GM19452 (cell line): ENCODE measurements at regions not wholly inside any gene's neighbourhood (a gene's known extent, or its start where the extent isn't known, plus 50 kb on each side); places are given as distances from the start of the nearest gene placed in this dataset.
A peak's percentile ranks its signal among the peaks of the same experiment; 100 is the strongest.
"Not testable (repeated sequence)": the region's sequence is repeated elsewhere in the genome, so short reads cannot be mapped to it uniquely, and the experiment has no call there.

Experiments
- ATAC-seq: cut with Tn5 transposase; IDR thresholded peaks from one replicate; pipeline ENCODE4 v1.9.1; 2021; ENCODE audit not compliant: unreplicated experiment

GRCh38 chr13:95388420-95389079 lies 87.3 kb upstream of the ABCC4 start:
- no peak for ATAC-seq

DNA sequence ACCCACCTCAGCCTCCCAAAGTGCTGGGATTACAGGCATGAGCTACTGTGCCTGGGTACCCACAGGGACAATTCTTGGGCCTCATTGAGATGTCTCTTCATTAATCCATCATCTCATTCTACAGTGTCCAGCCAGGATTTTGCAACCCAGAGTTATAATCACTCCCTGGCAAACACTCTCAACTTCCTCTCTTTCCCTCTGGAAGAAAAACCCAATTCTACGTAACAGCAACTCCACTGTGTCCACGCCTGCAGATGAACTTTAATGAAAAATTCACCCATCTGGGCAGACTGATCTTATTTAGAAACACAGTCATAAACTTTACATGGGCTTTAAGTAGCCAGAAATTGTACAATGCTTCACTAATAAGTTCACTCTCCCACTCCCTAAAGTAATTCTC lies 90.1 kb upstream of the ABCC4 start:
- ATAC-seq, result no peak

DNA sequence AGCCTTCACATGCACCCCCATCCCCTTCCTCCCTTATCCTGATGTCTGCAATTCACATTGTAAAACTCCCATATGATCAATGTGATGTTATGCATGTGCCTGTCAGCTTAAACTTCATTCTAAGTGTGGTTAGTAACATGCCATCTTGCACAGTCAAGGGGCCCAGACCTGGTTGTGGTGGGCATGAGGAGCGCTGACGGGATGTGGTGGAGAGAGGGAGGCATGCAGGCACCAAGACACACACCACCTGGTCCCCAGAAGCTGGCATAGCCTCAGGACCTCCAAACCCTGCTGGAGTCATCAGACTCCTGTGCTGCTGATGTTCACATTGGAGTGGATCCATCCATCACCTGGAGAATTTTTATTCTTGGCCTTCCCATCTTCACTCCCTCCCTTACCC lies 90.5 kb upstream of the ABCC4 start:
- ATAC-seq, result no peak

- no peak for ATAC-seq
Measured at GRCh38 chr13:95392597-95392996, 91.3 kb upstream of the ABCC4 start.

- no peak for ATAC-seq
Measured at GRCh38 chr13:95403349-95404140, 102.3 kb upstream of the ABCC4 start.

- peak; percentile 94 for ATAC-seq
Measured at GRCh38 chr13:95404141-95404882, 103.1 kb upstream of the ABCC4 start.

DNA sequence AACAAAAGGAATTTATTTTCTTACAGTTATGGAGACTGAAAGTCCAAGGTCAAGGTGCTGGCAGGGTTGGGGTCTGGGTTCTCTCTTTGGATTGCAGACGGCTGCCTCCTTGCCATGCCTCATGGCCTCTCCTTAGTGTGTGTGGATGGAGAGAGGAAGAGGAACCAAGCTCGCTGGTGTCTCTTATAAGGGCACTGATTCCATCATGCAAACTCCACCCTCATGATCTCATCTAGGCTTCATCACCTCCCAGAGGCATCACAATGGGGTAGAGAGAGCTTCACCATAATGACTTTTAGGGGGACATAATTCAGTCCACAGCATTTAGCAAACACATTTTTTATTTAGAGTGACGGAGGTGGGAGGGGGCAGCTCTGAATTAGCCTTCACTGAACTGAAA lies 104.9 kb upstream of the ABCC4 start:
- no peak for ATAC-seq

- no peak for ATAC-seq
Measured at GRCh38 chr13:95411428-95412040, 110.3 kb upstream of the ABCC4 start.

- ATAC-seq, result no peak
Measured at GRCh38 chr13:95418946-95419345, 117.7 kb upstream of the ABCC4 start.

DNA sequence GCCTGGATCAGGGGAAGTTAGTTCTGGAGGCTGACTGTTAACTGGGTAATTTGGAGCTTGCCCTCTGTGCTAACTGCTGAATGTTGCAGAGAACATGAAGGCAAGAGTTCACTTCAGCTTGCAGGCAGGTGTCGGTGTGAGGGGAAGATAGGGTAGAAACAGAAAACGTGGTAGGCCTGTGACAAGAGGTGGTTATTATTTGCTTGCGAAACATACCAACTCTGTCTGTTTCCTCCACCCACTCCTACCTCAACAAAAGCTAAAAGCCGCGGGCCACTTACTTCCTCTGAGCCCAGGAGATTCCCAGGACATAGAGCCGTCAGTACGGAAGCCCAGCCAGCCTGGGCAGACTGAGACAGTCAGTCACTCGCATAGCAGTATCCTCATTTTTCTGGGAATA lies 119.2 kb upstream of the ABCC4 start:
- ATAC-seq, result no peak

DNA sequence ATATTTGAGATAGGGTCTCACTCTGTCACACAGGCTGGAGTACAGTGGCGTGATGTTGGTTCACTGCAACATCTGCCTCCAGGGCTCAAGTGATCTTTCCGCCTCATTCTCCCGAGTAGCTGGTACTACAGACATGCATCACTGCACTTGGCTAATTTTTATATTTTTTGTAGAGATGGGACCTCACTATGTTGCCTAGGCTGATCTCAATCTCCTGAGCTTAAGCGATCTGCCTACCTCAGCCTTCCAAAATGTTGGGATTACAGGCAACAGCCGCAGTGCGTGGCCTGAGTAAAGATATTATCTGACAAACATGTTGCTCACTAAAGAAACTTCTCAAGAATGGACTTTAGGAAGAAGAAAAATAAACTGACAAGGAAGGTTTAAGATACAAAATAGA lies 125.4 kb upstream of the ABCC4 start:
- ATAC-seq, result no peak

- ATAC-seq, result not testable (repeated sequence)
Measured at GRCh38 chr13:95430525-95430924, 122.0 kb upstream of the CLDN10 start.

DNA sequence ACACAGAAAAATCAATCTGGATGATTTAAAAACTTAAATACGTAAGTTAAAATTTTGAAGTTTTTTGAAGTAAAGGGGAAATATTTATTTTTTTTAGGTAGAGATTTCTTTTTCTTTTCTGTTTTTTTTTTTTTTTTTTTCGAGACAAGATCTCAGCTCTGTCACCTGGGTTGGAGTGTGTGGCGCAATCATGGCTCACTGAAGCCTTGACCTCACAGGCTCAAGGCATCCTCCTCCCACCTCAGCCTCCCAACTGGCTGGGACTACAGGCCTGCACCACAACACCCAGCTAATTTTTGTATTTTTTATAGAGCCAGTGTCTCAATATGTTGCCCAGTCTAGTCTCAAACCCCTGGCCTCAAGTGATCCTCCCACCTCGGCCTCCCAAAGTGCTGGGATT lies 120.4 kb upstream of the CLDN10 start:
- no peak for ATAC-seq

DNA sequence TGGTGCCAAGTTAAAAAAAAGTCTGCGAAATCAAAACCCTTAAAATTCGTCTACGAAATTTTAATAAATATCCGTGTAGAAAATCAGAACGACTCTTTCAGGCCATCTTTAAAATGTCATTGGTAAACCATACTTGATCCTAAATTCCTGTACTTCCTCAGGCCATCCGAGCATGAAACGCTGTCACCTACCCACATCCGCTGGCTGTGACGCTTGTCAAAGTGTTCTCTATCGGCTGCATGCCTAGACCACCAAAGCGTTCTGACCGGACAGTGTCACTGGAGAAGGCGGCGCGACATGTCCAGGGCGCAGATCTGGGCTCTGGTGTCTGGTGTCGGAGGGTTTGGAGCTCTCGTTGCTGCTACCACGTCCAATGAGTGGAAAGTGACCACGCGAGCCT lies 119.0 kb upstream of the CLDN10 start:
- ATAC-seq, result no peak

DNA sequence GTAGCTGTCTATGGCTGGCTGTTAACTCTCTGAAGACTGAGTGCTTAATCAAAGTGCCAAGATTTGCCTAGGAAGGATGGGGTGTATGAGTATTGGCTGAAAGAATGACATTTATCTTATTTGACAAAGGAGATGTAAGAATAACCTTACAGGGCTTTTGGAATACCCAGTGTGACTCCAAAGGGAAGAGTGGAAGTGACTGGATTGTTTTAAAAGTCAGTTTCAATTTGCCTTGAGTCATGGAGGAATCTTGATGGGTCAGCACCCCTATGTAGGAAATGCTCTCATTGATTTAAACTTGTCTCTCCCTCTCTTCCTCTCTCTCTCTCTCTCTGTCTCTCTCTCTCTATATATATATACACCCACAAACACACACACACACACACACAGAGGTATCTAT lies 118.4 kb upstream of the CLDN10 start:
- no peak for ATAC-seq

DNA sequence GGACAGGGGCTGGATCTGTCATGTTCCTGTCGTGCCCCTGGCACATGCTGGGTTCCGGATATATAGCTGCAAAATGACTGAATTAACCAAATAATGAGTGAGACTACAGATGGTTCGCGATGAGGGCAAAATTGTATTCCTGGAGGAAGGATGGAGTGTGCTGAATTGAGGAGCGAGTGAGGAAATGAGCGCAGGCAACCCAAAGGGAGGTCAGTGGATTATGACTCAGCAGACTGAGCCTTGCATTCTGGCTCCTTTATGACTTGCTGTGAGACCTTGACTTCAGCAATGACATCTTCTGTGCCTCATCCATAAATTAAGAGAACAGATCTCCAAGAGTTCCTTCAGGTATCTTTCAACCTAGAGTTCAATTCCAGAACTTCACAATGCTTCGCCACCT lies 115.0 kb upstream of the CLDN10 start:
- ATAC-seq, result no peak

DNA sequence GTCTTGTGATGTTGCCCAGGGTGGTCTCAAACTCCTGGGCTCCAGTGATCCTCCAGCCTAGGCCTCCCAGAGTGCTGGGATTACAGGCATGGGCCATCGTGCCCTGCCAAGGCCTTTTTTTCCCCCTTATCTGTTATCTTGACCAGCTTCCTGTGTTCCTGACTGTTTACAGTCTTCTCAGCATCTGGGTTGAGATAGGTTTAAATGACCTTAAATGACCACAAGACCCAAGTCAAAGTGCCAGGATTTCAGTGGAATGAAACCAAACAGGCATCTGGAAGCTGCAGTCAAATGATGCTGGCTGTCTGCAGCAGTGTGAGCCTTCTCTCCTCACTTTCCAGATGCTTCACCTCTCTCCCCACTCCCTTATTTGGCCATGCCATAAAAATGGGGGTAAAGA lies 114.2 kb upstream of the CLDN10 start:
- ATAC-seq, result no peak

DNA sequence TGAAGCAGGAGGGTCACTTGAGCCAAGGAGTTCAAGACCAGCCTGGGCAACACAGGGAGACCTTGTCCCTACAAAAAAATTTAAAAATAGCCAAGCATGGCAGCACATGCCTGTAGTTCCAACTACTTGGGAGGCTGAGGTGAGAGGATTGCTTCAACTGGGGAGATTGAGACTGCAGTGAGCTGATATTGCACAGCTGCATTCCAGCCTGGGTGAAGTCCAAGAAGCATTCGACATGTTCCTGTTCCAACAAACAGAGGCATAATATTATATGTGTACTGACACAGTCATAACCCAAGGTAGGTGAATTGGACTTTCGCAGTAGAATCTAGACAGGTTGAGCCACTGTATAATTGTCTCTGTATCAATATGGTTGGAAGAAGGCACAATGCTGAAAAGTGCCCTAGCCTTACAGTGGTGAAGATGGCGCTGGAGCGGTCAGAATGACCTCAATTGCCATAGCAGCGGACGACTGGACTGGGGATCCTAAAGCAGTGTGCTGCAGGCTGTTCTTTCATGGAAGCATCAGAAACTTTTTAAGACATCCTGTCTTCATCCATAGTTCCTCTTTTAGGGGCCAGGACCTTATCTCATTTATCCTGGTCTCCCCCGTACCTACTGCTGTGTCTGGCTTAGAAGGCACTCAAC lies 112.0 kb upstream of the CLDN10 start:
- no peak for ATAC-seq

DNA sequence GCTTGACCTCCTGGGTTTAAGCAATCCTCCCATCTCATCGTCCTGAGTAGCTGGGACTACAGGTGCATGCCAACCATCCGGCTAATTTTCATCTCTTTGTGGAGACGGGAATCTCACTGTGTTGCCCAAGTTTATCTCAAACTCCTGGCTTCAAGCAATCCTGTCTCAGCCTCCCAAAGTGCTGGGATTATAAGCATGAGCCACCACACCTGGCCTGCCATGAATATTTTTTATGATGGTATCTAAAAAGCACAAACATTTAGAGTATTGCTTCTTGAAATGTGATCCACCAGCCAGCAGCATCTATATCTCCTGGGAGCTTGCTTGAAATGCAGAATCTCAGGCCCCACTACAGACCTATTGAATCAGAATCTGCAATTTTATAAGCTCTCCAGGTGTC lies 111.2 kb upstream of the CLDN10 start:
- no peak for ATAC-seq

DNA sequence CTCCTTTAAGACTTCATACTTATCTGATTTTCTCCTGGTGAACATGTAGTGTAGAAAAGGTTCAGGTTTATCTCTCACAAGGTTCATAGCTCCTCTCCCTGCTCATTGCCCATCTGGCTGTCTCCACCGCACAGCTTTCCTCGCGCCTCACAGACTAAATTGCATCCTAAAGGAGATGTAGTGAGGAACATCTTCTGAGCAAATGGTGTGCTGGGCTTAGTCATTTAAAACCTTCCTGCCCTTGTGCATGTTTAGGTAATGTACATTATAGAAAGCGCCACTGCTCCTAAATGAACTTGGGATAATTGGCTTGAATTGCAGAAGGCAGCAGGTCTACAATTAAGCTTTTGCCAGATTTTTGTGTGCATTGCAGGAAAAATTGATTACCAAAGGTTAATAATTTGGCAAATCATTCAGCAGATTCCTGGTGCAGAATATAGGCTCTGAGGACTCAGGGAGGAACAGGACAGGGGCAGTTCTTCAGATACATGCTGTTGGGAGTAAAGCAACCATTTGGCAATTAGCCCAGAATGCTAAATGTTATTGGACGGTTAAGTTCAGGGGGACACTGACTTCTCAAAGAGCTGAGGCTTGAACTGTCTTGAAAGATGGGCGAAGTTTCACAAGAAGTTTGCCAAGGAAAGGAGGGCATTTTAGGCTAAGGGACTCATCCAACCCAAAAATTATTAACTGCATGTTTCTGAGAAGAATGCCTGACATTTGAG lies 108.4 kb upstream of the CLDN10 start:
- no peak for ATAC-seq
